ENCODE measurements at regions not wholly inside any gene's neighbourhood (a gene's known extent, or its start where the extent isn't known, plus 50 kb on each side); places are given as distances from the start of the nearest gene placed in this dataset.

DNA sequence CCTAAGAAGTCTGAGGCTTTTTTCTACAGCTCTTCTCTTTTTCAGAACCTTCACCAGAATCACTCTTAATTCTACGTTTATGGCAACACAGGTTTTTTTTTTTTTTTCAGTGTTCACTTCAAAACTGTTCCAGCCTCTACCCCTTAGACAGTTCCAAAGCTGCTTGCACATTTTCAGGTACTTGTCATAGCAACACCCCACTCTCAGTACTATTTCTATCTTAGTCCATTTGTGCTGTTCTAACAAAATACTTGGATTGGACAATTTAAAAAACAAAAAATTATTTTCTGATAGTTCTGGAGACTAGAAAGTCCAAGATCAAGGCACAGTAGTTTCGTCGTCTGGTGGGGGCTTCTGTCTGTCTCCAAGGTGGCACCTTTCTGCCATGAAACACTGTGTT, 340.9 kb upstream of the RPS23 start:
- Histone ChIP-seq H3K9me3 (replicated peaks; ENCODE audit: control insufficient read depth, insufficient read depth, low read length) (no peaks in the 10 kb centered on the region), H3K79me2 (ENCODE audit: control insufficient read depth, insufficient read depth, low read length) (no peaks in the 10 kb centered on the region), H3K4me1 (ENCODE audit: control insufficient read depth, insufficient read depth, low read length) (no peaks in the 10 kb centered on the region), H4K20me1 (ENCODE audit: control insufficient read depth, insufficient read depth) (no peaks in the 10 kb centered on the region), H3K27ac (ENCODE audit: control insufficient read depth, insufficient read depth) (no peak overlapping the region), H3K4me3 (no peak overlapping the region), H3K9ac (ENCODE audit: control insufficient read depth, insufficient read depth, low read length) (no peak overlapping the region), H3K4me2 (ENCODE audit: control insufficient read depth, insufficient read depth) (no peak overlapping the region), H3K27me3 (replicated peaks in 1 of 2; ENCODE audit: control insufficient read depth in 2 of 2, insufficient read depth in 2 of 2, low read length in 1 of 2) (no peaks in the 10 kb centered on the region), H3K36me3 (ENCODE audit: control insufficient read depth in 2 of 2, insufficient read depth in 2 of 2, low read length in 1 of 2) (no peaks in the 10 kb centered on the region), H2AFZ (ENCODE audit: control insufficient read depth, low read depth, low read length) (no peak overlapping the region)
- DNase-seq (ENCODE audit: low read depth, low spot score) = no peak
- ChIA-PET POLR2A (no interaction called here), CTCF (no interaction called here), SMC1A (ENCODE audit: uncharacterized antibody, unreplicated experiment) (interaction anchor here (0.6 kb wide), 1 partner anchor 112 kb away, joined by 3 read pairs; no protein-coding TSS in a partner anchor), RAD21 (ENCODE audit: unreplicated experiment) (no interaction called here)
- intact Hi-C loops (cut with micrococcal nuclease; ENCODE audit: unreplicated experiment) = no loop called here
- FAIRE-seq = no peak
- no peak for ATAC-seq
- in situ Hi-C loops (cut with MboI) = no loop called here
- TF ChIP-seq RB1 (IDR thresholded peaks at IDR 0.05; ENCODE audit: borderline replicate concordance) (no peak), CHD2 (IDR thresholded peaks at IDR 0.05; ENCODE audit: borderline replicate concordance, low read depth, low read length) (no peak)
- TF ChIP-seq, protein P1, sequence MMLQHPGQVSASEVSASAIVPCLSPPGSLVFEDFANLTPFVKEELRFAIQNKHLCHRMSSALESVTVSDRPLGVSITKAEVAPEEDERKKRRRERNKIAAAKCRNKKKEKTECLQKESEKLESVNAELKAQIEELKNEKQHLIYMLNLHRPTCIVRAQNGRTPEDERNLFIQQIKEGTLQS (IDR thresholded peaks at IDR 0.05; ENCODE audit: borderline replicate concordance, extremely low read depth, low read depth, low read length) = no peak
- no TSS peak for BruUV-seq (replicated peaks)
- WGBS (ENCODE audit: insufficient coverage, insufficient replicate concordance, low lambda C conversion rate, missing lambda C conversion rate) = 56% methylated on average over 3 of the region's 3 CpGs

DNA sequence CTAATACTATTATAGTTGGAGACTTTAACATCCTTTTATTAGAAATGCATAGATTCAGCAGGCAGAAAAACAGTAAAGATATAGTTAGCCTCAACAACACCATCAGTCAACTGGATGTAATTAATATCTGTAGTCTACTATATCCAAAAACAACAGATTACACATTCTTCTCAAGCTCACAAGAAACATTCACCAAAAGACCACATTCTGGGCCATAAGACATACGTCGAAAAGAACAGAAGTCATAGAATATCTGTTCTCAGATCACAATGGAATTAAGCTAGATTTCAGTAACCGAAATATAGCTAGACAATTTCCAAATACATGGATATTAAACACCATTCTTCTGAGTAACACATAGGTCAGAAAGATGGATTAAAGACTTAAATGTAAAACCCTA, 336.6 kb upstream of the RPS23 start:
- no peaks in the 10 kb centered on the region for H3K9me3 ChIP-seq (replicated peaks; ENCODE audit: control insufficient read depth, insufficient read depth, low read length)
- H3K79me2 ChIP-seq (ENCODE audit: control insufficient read depth, insufficient read depth, low read length) = no peaks in the 10 kb centered on the region
- in situ Hi-C loops (cut with MboI) = no loop called here
- H3K27ac ChIP-seq (ENCODE audit: control insufficient read depth, insufficient read depth) = no peak overlapping the region
- RAD21 ChIA-PET (ENCODE audit: unreplicated experiment) = no interaction called here
- ATAC-seq = no peak
- H2AFZ ChIP-seq (ENCODE audit: control insufficient read depth, low read depth, low read length) = no peak overlapping the region
- POLR2A ChIA-PET = interaction anchor here (0.6 kb wide), 1 partner anchor 80 kb away, joined by 4 read pairs; no protein-coding TSS in a partner anchor
- SMC1A ChIA-PET (ENCODE audit: uncharacterized antibody, unreplicated experiment) = interaction anchor here (0.8 kb wide), 1 partner anchor 9 kb away, joined by 3 read pairs; no protein-coding TSS in a partner anchor
- intact Hi-C loops (cut with micrococcal nuclease; ENCODE audit: unreplicated experiment) = no loop called here
- FAIRE-seq = no peak
- BruUV-seq (replicated peaks) = no TSS peak
- H3K9ac ChIP-seq (ENCODE audit: control insufficient read depth, insufficient read depth, low read length) = no peak overlapping the region
- H3K36me3 ChIP-seq (ENCODE audit: control insufficient read depth in 2 of 2, insufficient read depth in 2 of 2, low read length in 1 of 2) = no peaks in the 10 kb centered on the region
- H4K20me1 ChIP-seq (ENCODE audit: control insufficient read depth, insufficient read depth) = no peaks in the 10 kb centered on the region
- no peak for DNase-seq (ENCODE audit: low read depth, low spot score)
- CTCF ChIA-PET = no interaction called here
- H3K4me2 ChIP-seq (ENCODE audit: control insufficient read depth, insufficient read depth) = no peak overlapping the region
- WGBS (ENCODE audit: insufficient coverage, insufficient replicate concordance, low lambda C conversion rate, missing lambda C conversion rate) = 14% methylated on average over 3 of the region's 3 CpGs
- H3K27me3 ChIP-seq (replicated peaks in 1 of 2; ENCODE audit: control insufficient read depth in 2 of 2, insufficient read depth in 2 of 2, low read length in 1 of 2) = no peaks in the 10 kb centered on the region
- no peaks in the 10 kb centered on the region for H3K4me1 ChIP-seq (ENCODE audit: control insufficient read depth, insufficient read depth, low read length)
- no peak overlapping the region for H3K4me3 ChIP-seq
- TF ChIP-seq IKZF1 (conservative IDR thresholded peaks at IDR 0.05) (no peak), ATF7 (IDR thresholded peaks at IDR 0.05; ENCODE audit: low read depth) (no peak), FOS (IDR thresholded peaks at IDR 0.05; ENCODE audit: borderline replicate concordance, extremely low read depth, insufficient read length) (no peak), PML (IDR thresholded peaks at IDR 0.05; ENCODE audit: low read length) (no peak)
- TF ChIP-seq, protein P2, sequence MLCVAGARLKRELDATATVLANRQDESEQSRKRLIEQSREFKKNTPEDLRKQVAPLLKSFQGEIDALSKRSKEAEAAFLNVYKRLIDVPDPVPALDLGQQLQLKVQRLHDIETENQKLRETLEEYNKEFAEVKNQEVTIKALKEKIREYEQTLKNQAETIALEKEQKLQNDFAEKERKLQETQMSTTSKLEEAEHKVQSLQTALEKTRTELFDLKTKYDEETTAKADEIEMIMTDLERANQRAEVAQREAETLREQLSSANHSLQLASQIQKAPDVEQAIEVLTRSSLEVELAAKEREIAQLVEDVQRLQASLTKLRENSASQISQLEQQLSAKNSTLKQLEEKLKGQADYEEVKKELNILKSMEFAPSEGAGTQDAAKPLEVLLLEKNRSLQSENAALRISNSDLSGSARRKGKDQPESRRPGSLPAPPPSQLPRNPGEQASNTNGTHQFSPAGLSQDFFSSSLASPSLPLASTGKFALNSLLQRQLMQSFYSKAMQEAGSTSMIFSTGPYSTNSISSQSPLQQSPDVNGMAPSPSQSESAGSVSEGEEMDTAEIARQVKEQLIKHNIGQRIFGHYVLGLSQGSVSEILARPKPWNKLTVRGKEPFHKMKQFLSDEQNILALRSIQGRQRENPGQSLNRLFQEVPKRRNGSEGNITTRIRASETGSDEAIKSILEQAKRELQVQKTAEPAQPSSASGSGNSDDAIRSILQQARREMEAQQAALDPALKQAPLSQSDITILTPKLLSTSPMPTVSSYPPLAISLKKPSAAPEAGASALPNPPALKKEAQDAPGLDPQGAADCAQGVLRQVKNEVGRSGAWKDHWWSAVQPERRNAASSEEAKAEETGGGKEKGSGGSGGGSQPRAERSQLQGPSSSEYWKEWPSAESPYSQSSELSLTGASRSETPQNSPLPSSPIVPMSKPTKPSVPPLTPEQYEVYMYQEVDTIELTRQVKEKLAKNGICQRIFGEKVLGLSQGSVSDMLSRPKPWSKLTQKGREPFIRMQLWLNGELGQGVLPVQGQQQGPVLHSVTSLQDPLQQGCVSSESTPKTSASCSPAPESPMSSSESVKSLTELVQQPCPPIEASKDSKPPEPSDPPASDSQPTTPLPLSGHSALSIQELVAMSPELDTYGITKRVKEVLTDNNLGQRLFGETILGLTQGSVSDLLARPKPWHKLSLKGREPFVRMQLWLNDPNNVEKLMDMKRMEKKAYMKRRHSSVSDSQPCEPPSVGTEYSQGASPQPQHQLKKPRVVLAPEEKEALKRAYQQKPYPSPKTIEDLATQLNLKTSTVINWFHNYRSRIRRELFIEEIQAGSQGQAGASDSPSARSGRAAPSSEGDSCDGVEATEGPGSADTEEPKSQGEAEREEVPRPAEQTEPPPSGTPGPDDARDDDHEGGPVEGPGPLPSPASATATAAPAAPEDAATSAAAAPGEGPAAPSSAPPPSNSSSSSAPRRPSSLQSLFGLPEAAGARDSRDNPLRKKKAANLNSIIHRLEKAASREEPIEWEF (IDR thresholded peaks at IDR 0.05; ENCODE audit: insufficient replicate concordance, low read depth, low read length) = no peak
- TF ChIP-seq, protein P3, sequence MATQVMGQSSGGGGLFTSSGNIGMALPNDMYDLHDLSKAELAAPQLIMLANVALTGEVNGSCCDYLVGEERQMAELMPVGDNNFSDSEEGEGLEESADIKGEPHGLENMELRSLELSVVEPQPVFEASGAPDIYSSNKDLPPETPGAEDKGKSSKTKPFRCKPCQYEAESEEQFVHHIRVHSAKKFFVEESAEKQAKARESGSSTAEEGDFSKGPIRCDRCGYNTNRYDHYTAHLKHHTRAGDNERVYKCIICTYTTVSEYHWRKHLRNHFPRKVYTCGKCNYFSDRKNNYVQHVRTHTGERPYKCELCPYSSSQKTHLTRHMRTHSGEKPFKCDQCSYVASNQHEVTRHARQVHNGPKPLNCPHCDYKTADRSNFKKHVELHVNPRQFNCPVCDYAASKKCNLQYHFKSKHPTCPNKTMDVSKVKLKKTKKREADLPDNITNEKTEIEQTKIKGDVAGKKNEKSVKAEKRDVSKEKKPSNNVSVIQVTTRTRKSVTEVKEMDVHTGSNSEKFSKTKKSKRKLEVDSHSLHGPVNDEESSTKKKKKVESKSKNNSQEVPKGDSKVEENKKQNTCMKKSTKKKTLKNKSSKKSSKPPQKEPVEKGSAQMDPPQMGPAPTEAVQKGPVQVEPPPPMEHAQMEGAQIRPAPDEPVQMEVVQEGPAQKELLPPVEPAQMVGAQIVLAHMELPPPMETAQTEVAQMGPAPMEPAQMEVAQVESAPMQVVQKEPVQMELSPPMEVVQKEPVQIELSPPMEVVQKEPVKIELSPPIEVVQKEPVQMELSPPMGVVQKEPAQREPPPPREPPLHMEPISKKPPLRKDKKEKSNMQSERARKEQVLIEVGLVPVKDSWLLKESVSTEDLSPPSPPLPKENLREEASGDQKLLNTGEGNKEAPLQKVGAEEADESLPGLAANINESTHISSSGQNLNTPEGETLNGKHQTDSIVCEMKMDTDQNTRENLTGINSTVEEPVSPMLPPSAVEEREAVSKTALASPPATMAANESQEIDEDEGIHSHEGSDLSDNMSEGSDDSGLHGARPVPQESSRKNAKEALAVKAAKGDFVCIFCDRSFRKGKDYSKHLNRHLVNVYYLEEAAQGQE (IDR thresholded peaks at IDR 0.05; ENCODE audit: low read depth, low read length) = no peak

All from GM12878 (cell line).